HG02571 (cell line): ENCODE measurements at regions not wholly inside any gene's neighbourhood (a gene's known extent, or its start where the extent isn't known, plus 50 kb on each side); places are given as distances from the start of the nearest gene placed in this dataset.
"Not testable (repeated sequence)": the region's sequence is repeated elsewhere in the genome, so short reads cannot be mapped to it uniquely, and the experiment has no call there.

Experiments used
- ATAC-seq: cut with Tn5 transposase; IDR thresholded peaks from one replicate; pipeline ENCODE4 v1.9.1; 2021; ENCODE audit warnings: mild to moderate bottlenecking, moderate library complexity; ENCODE audit not compliant: unreplicated experiment

GRCh38 chr4:19278665-19279064 lies 973.0 kb upstream of the SLIT2 start:
- ATAC-seq: no peak

GRCh38 chr4:19266566-19266965 lies 985.1 kb upstream of the SLIT2 start:
- no peak for ATAC-seq

GRCh38 chr4:19262467-19262866 lies 989.2 kb upstream of the SLIT2 start:
- no peak for ATAC-seq

- ATAC-seq: no peak
Measured at GRCh38 chr4:19260346-19260745, 991.4 kb upstream of the SLIT2 start.

GRCh38 chr4:19259920-19260319 lies 991.8 kb upstream of the SLIT2 start:
- ATAC-seq: no peak

GRCh38 chr4:19256823-19257222 lies 994.9 kb upstream of the SLIT2 start:
- no peak for ATAC-seq

GRCh38 chr4:19254486-19254885 lies 997.2 kb upstream of the SLIT2 start:
- ATAC-seq: no peak

- ATAC-seq: no peak
Measured at GRCh38 chr4:19248023-19248422, 1003.7 kb upstream of the SLIT2 start.

GRCh38 chr4:19241895-19242294 lies 1009.8 kb upstream of the SLIT2 start:
- ATAC-seq: no peak

- no peak for ATAC-seq
Measured at GRCh38 chr4:19239565-19239964, 1012.1 kb upstream of the SLIT2 start.

- ATAC-seq: no peak
Measured at GRCh38 chr4:19236473-19236872, 1015.2 kb upstream of the SLIT2 start.

GRCh38 chr4:19230906-19231545 lies 1020.7 kb upstream of the SLIT2 start:
- ATAC-seq: no peak

- no peak for ATAC-seq
Measured at GRCh38 chr4:19227701-19228100, 1024.0 kb upstream of the SLIT2 start.

GRCh38 chr4:19224820-19225219 lies 1026.9 kb upstream of the SLIT2 start:
- no peak for ATAC-seq

GRCh38 chr4:19216476-19216875 lies 1035.2 kb upstream of the SLIT2 start:
- ATAC-seq: no peak

- no peak for ATAC-seq
Measured at GRCh38 chr4:19214591-19215186, 1037.0 kb upstream of the SLIT2 start.

- no peak for ATAC-seq
Measured at GRCh38 chr4:19213388-19213787, 1038.3 kb upstream of the SLIT2 start.

- ATAC-seq: no peak
Measured at GRCh38 chr4:19205853-19206252, 1045.9 kb upstream of the SLIT2 start.

- ATAC-seq: not testable (repeated sequence)
Measured at GRCh38 chr4:19197838-19198237, 1053.9 kb upstream of the SLIT2 start.

- no peak for ATAC-seq
Measured at GRCh38 chr4:19195696-19196095, 1056.0 kb upstream of the SLIT2 start.

- ATAC-seq: no peak
Measured at GRCh38 chr4:19194672-19195071, 1057.0 kb upstream of the SLIT2 start.

- ATAC-seq: no peak
Measured at GRCh38 chr4:19193274-19193981, 1058.3 kb upstream of the SLIT2 start.
